ENCODE measurements at regions not wholly inside any gene's neighbourhood (a gene's known extent, or its start where the extent isn't known, plus 50 kb on each side); places are given as distances from the start of the nearest gene placed in this dataset.

DNA sequence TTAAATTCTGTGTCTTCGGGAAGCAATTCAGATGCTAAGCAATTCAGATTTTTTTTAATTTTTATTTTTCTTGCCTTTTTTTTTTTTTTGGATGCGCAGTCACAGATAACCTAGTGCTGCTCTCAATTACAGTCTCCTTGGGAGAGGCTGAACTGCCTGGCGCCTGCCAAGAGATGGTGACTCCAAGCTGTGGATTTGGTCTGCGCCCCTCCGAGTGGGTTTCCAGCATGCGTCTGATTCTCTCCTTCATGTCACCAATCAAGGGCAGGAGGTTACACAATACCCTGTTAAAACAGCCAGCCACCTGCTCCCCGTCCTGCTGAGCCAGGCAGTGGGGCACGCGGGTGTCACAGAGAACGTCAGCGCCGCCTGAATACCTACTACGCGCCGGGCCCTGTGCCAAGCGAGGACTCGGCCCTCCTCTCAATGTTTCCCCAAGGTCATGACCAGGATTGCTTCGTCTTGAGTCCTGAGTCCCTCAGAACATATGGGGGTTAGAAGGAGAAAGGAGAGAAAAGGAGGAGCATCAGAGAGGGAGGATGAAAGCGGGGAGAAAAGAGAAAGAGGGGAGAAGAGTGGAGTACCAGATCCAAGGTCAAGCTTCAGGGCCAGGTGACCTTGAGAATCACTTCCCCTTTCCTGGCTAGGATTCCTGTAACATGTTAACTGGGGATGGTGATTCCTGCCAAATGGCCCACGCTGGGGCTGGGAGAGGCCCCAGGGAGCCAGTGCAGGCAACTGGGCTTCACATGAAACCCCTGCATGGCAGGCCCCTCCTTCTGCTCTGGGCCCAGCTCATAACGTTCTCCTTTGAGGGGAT is 213.6 kb downstream of the URI1 start:
- Histone ChIP-seq H3K27ac (no peak overlapping the region), H3K4me1 (no peaks in the 10 kb centered on the region), H3K36me3 (no peaks in the 10 kb centered on the region), H3K4me3 (no peak overlapping the region), H3K27me3 (peaks cover 4% of the 10 kb centered on the region; the same call in 1 of the 2 replicates), H3K9me3 (replicated peaks) (no peaks in the 10 kb centered on the region)
- DNase-seq, result no peak

DNA sequence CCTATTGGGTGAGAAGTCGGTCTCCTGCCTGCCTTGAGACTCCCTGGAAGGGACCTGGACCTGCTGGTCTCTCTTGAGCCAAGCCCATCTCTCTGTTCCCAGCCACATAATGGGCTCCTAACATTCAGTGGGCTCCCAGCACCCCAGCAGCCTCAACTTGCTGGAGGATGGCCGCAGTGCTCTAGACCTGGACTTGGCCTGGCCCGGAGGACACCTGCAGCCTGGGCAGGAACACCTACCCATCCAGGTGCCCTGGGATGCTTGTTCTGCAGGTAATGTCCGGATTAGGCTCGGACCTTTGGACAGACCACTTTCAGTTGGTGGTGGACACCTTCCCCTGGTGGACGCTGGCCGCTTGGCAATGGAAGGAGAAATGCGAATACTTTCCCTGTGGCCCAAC is 214.6 kb downstream of the URI1 start:
- H3K9me3 ChIP-seq (replicated peaks), result no peaks in the 10 kb centered on the region
- no peaks in the 10 kb centered on the region for H3K36me3 ChIP-seq
- no peak for DNase-seq
- H3K4me3 ChIP-seq, result no peak overlapping the region
- H3K4me1 ChIP-seq, result no peaks in the 10 kb centered on the region
- no peak overlapping the region for H3K27ac ChIP-seq
- H3K27me3 ChIP-seq, result peaks cover 8% of the 10 kb centered on the region; the same call in 1 of the 2 replicates

DNA sequence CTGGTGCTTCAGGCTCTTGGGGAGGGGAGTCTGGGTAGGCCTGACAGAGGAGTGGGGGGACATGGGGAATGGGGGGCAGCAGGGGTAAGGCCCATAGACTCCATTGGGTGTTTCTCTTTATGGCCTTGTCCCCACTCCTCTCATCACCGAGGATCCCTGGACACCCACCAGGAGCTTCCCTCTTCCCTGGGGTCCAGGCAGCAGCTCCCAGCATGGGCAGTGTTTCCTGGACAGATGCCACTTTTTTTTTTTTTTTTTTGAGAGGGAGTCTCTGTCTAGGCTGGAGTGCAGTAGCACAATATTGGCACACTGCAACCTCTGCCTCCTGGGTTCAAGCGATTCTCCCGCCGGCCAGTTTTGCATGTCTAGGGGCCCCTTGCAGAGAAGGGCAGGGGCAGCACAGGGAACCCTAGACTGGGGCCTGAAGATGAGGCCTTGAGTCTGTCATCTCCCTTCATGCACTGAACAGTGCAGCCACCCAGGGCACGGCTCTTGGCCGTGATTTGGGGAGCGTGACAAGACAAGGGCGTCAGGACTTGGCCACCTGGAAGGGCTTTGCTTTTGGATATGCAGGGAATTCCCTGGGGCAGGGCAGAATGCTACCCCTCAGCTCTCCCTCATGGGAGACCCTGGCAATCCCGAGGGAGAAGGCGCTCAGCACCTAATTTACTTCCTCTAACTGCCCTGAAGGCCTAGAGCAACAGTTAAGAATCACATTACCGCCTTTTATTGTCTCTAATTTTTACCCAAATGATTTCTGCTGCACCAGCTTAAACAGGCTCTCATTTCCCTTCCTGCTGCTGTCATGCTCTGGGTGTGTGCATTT is 213.9 kb upstream of the ZNF536 start:
- H3K27ac ChIP-seq, result no peak overlapping the region
- peaks cover 9% of the 10 kb centered on the region; the same call in 1 of the 2 replicates for H3K27me3 ChIP-seq
- no peak for DNase-seq
- no peaks in the 10 kb centered on the region for H3K9me3 ChIP-seq (replicated peaks)
- no peaks in the 10 kb centered on the region for H3K4me1 ChIP-seq
- H3K4me3 ChIP-seq, result no peak overlapping the region
- H3K36me3 ChIP-seq, result no peaks in the 10 kb centered on the region

DNA sequence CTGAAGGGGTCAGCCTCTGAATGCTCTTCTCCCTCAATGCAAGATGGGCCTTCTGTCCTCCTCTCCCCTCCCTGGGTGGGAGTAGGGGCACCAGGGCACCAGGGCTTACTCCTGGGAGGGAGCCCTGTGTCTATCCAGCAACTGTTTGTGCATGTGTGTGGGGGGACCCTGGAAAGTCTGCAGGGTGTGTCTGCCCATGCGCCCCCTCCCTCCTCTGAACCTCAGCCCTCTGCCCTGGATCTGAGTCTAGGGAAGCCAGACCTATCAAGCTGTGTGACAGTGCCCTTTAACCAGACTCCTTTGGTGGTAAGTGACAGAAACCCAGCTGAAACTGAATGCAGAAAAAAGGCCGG is 213.3 kb upstream of the ZNF536 start:
- H3K27ac ChIP-seq, result no peak overlapping the region
- no peaks in the 10 kb centered on the region for H3K36me3 ChIP-seq
- no peaks in the 10 kb centered on the region for H3K9me3 ChIP-seq (replicated peaks)
- H3K4me1 ChIP-seq, result no peaks in the 10 kb centered on the region
- peaks cover 5% of the 10 kb centered on the region; the same call in 1 of the 2 replicates for H3K27me3 ChIP-seq
- no peak for DNase-seq
- no peak overlapping the region for H3K4me3 ChIP-seq

DNA sequence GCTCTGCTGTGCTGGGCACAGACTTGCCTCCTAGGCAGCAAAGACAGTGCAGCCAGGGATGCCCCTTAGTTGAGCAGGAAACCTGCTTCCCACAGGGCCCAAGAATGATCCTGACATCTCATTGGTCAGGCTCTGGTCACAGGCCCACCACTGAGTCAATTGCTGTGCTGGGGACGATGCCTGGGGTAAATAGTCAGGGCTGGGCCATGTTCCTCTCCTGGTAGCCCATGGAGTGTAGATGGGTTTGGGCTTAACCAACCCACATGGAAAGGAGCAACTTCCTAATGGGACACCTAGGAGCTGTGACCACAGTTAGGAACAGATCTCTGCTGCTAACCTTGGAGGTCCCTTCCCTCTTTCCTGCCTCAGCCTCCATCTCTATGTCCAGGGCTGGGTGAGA is 212.5 kb upstream of the ZNF536 start:
- Histone ChIP-seq H3K4me3 (no peak overlapping the region), H3K36me3 (no peaks in the 10 kb centered on the region), H3K9me3 (replicated peaks) (no peaks in the 10 kb centered on the region), H3K4me1 (no peaks in the 10 kb centered on the region), H3K27me3 (0 out of 2 replicates have a peak, but pooled peaks cover 5% of the 10 kb centered on the region), H3K27ac (no peak overlapping the region)
- DNase-seq, result no peak

DNA sequence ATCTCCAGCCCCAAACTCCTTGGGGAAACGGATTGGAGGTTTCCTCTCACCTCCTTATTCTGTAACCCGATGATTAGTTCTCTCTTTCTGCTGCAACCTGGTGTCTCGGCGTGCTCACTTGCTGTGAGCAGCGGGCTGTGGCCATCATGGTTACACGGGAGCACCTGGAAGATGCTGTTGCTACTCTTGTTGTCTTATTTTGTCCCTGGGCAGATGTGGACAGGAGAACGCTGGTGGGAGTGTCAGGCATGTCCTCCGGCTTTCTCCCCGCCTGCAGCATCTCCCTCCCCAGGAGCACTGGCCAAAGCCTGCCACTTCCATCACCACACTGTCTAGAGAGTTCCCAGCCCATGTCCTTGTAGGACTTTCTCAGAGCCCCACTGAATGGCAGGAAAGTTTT is 211.8 kb upstream of the ZNF536 start:
- Histone ChIP-seq H3K4me3 (no peak overlapping the region), H3K36me3 (no peaks in the 10 kb centered on the region), H3K27me3 (0 out of 2 replicates have a peak, but pooled peaks cover 5% of the 10 kb centered on the region), H3K9me3 (replicated peaks) (no peaks in the 10 kb centered on the region), H3K27ac (no peak overlapping the region), H3K4me1 (no peaks in the 10 kb centered on the region)
- DNase-seq, result no peak

DNA sequence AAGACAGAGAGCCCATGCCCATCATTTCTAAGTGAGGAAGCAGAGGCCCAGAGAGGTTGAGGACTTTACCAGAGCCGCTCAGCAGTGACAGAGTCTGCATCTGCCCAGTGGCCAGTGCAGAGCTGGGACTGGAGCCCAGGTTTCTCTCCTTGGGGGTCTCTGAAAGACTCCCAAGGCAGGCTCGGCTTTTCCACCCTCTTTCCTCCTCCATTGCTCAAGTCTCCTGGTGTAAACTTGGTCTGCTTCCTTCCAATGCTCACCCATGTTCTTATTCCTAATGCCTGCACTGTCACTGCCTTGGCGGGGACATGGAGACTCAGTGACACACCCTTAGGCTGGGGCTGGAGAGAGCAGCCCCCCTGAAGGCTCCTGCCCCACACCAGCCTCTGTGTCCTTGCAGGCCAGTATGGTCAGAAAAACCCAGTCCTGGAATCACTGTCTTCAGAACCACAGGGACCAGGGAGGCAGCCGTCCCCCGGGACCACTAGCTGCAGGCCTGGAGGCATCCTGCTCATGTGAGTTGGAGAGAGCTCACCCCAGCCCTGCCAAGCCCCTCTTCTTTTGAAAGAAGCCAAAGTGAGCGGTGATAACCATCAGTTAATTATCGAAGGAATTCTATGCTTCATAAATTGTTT is 211.0 kb upstream of the ZNF536 start:
- H3K4me3 ChIP-seq, result no peak overlapping the region
- no peak for DNase-seq
- H3K27me3 ChIP-seq, result 0 out of 2 replicates have a peak, but pooled peaks cover 5% of the 10 kb centered on the region
- no peak overlapping the region for H3K27ac ChIP-seq
- no peaks in the 10 kb centered on the region for H3K9me3 ChIP-seq (replicated peaks)
- H3K4me1 ChIP-seq, result no peaks in the 10 kb centered on the region
- no peaks in the 10 kb centered on the region for H3K36me3 ChIP-seq

DNA sequence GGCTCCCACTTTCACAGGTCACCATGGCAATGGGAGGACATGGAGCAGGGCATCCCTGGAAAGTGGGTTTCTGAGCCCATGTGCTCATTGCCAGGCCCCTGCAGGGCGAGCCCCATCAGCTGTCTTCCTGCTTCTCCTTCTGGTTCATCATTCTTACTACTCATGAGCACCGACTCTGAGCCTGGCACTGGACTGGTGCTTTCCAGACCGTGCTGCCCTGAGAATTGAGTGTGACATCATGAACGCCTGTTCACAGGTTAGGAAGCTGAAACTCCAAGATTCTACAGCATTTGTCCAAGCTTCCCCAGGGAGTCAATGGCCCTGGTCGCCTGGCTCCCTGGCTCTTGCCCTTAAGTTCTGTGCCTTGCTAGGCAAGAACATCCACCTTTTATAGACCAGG is 210.4 kb upstream of the ZNF536 start:
- DNase-seq, result no peak
- no peak overlapping the region for H3K27ac ChIP-seq
- no peaks in the 10 kb centered on the region for H3K4me1 ChIP-seq
- no peaks in the 10 kb centered on the region for H3K36me3 ChIP-seq
- H3K27me3 ChIP-seq, result 0 out of 2 replicates have a peak, but pooled peaks cover 5% of the 10 kb centered on the region
- no peak overlapping the region for H3K4me3 ChIP-seq
- no peaks in the 10 kb centered on the region for H3K9me3 ChIP-seq (replicated peaks)

DNA sequence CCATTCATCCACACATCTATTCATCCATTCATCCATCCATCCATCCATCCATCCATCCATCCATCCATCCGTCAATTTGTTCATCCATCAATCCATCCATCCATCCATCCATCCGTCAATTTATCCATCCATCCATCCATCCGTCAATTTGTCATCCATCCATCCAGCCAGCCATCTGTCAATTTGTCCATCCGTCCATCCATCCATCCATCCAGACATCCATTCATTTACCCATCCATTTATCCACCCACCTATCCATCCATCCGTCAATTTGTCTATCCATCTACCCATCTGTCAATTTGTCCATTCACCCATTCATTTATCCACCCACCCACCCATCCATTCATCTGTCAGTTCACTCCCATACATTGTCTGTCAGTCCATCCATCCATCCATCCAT is 209.5 kb upstream of the ZNF536 start:
- no peaks in the 10 kb centered on the region for H3K9me3 ChIP-seq (replicated peaks)

DNA sequence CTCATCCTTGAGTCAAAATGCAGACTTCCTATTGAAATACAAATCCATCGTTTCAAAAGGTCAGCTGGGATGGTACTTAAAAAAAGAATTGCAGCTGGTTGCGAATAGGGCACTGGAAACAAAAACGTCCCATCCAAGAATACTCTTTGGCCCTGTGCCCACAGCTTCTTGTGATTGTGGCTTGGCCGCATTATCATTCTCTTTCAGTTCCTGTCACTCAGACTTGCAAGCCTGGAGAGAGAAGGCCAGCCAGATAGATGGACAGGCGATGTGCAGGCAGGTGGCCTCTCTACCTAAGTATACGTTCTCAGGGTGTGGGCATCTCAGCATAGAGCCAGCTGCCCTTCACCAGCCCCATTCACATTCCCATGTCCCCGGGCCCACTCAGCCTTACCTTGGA is 208.5 kb upstream of the ZNF536 start:
- no peaks in the 10 kb centered on the region for H3K4me1 ChIP-seq
- H3K36me3 ChIP-seq, result no peaks in the 10 kb centered on the region
- H3K27me3 ChIP-seq, result 0 out of 2 replicates have a peak, but pooled peaks cover 5% of the 10 kb centered on the region
- no peaks in the 10 kb centered on the region for H3K9me3 ChIP-seq (replicated peaks)
- no peak overlapping the region for H3K27ac ChIP-seq
- DNase-seq, result no peak
- no peak overlapping the region for H3K4me3 ChIP-seq

More for the DNA sequence above, 209.5 kb upstream of the ZNF536 start:
- H3K4me1 ChIP-seq, result no peaks in the 10 kb centered on the region
- H3K4me3 ChIP-seq, result no peak overlapping the region
- DNase-seq, result no peak
- H3K36me3 ChIP-seq, result no peaks in the 10 kb centered on the region
- 0 out of 2 replicates have a peak, but pooled peaks cover 5% of the 10 kb centered on the region for H3K27me3 ChIP-seq
- H3K27ac ChIP-seq, result no peak overlapping the region

DNA sequence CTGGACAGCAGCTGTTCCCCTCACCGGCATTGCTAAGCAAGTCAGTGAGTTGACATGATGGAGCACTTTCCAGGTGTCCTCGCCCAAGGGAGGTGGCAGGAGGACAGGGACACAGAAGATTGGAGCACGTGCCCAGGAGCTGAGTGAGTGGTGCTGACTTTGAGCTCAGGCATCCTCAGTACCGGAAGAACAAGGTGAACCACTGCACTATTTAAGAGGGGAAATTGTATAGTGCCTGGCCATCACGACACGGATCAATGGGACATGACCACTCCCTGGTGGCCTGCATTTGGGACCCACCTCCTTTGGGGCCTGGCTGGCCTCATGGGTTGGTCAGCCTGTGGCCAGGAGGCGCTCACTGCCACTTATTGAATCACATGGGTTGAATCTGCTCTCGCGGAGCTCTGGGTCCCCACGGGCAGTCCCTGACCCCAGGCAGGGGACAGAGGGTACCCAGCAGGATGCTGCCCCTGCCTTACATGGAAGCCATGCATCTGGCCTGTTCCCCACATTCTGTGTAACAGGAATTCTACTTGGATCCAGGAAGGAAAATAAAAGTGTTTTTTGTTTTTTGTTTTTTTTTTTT is 206.9 kb upstream of the ZNF536 start:
- no peak for DNase-seq
- Histone ChIP-seq H3K9me3 (replicated peaks) (no peaks in the 10 kb centered on the region), H3K27ac (no peak overlapping the region), H3K27me3 (0 out of 2 replicates have a peak, but pooled peaks cover 5% of the 10 kb centered on the region), H3K4me3 (no peak overlapping the region), H3K4me1 (no peaks in the 10 kb centered on the region), H3K36me3 (no peaks in the 10 kb centered on the region)

DNA sequence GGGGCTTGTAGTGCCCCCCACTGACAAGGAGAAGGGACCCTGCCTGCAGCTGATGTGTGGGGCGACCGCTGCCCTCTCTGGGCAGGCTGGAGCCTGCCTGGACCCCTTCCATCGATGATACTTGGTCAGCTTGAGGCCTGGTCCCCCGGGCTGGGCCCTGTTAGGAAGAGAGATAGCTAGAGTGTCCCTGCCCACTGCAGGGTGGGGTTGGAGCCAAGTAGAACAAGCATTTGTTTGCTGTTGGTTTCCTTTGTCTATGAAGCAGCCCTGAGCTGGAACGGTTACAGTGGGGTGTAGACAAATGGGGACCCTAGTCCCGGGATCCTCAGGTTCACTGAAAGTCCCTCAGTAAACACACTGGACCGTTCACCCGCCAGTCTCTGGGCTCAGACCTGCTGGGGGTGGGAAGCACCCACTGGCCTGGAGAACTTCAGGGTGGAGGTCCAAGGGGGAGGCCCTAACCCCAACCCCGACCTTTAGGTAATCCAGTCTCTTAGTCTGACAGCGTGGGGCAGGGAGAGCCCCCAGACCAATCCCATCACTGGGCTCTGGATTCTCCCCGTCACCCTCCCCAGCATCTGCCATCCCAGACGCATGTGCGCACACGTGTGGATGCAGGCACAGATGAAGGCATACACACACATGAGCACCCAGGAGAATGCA is 204.8 kb upstream of the ZNF536 start:
- H3K9me3 ChIP-seq (replicated peaks), result peaks cover 6% of the 10 kb centered on the region; the same call in 1 of the 2 replicates
- no peaks in the 10 kb centered on the region for H3K36me3 ChIP-seq
- H3K4me3 ChIP-seq, result no peak overlapping the region
- no peaks in the 10 kb centered on the region for H3K27me3 ChIP-seq
- H3K27ac ChIP-seq, result no peak overlapping the region
- H3K4me1 ChIP-seq, result no peaks in the 10 kb centered on the region
- DNase-seq, result no peak

DNA sequence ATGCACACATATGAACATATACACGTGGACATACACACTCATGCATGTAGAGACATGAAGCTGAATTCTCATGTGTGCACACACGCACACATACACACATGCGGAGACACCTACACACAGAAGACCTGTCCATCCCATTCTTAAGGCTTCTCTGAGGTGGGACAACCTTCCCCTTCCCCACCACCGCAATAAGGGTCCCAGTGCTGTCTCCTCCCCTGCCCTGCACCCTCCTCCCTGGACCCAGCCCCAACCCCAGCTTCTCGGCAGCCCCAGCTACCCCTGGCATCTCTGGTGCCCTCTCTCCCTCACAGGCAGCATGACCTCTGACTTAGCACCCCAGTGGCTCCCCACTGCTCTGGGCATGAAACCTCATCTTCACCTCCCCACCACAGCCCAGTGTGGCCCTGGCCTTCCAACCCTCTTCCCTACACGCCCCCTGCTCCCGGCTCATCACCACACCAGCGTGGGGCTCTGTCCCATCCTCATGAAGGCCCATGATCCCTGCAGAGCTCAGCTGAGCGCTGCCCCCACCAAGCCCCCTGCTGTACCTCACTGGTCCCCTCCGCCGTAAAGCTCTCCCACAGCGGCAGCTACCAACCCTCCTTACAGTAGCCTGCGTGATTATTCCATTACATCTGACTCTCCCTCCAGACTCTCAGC is 204.1 kb upstream of the ZNF536 start:
- DNase-seq, result no peak
- Histone ChIP-seq H3K4me1 (no peaks in the 10 kb centered on the region), H3K4me3 (no peak overlapping the region), H3K27me3 (no peaks in the 10 kb centered on the region), H3K36me3 (no peaks in the 10 kb centered on the region), H3K27ac (no peak overlapping the region), H3K9me3 (replicated peaks) (peaks cover 6% of the 10 kb centered on the region; the same call in 1 of the 2 replicates)

DNA sequence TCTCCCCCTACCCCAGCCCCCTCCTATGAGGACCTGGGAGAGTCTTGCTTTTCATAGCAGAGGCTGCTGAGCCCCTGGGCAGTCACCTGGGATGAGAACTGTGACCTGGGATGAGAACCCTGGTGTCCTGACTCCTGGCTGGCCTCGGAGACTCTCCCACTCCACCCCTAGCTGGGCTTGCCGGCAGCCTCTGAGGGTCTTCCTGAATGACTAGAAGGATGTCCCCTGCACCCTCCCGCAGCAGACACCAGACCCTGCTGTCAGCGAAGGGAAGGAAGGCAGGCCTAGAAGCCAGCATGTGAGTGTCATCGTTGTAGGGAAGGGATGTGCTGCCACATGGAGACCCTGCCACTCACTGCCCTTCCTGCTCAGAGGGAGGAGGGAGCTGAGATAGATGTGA is 203.4 kb upstream of the ZNF536 start:
- no peak overlapping the region for H3K4me3 ChIP-seq
- no peaks in the 10 kb centered on the region for H3K27me3 ChIP-seq
- no peak for DNase-seq
- H3K9me3 ChIP-seq (replicated peaks), result peaks cover 6% of the 10 kb centered on the region; the same call in 1 of the 2 replicates
- no peaks in the 10 kb centered on the region for H3K36me3 ChIP-seq
- H3K4me1 ChIP-seq, result no peaks in the 10 kb centered on the region
- H3K27ac ChIP-seq, result no peak overlapping the region

All from SJCRH30 (cell line).